ENCODE measurements at regions not wholly inside any gene's neighbourhood (a gene's known extent, or its start where the extent isn't known, plus 50 kb on each side); places are given as distances from the start of the nearest gene placed in this dataset.
A peak's percentile ranks its signal among the peaks of the same experiment; 100 is the strongest.
"Not testable (repeated sequence)": the region's sequence is repeated elsewhere in the genome, so short reads cannot be mapped to it uniquely, and the experiment has no call there.

DNA sequence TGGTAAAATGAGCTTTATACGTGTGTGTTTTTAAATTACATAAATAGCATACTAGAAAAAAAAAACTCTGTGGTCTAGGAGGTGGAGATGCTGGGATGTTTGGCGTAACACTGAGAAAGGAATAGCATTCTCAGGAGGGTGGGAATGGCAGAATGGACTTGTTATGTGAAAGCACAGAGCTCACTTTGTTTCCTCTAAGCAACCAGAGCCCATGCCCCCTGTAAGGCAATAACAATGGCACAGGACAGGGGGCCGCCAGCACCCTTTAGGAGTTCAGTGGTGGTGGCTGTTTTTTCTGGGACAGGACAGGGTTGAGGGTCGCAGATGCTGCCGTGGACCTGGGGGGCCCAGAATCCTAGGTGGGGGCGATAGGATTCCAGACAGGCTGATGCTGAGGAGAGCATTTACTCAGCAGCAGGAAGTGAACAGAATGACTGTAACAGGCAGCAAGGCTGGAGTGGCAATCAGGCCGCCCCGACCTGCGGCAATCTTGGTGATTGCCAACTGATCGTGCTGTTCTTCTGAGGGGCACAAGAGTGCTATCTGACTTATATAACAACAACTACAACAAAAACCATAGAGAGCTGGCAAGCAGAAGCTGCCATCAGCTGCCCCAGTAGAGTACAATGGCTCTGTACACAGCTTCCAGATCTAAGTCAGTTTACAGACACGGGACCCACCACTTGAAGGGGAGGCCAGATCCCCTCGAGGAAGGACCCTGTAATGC lies 160.4 kb downstream of the UACA start:
- Mint-ChIP-seq H3K27ac (no peak overlapping the region), H3K9me3 (no peaks in the 10 kb centered on the region), H3K36me3 (peaks cover 0 to 6% of the 10 kb centered on the region in 2 donors)
- no peak for ATAC-seq
- DNase-seq (ENCODE audit: low spot score in 2 of 2) = no peak

GRCh38 chr15:70602281-70602680 lies 161.1 kb downstream of the UACA start:
- Mint-ChIP-seq H3K36me3 (peaks cover 0 to 6% of the 10 kb centered on the region in 2 donors), H3K27ac (peak overlapping the region in 1 of 2 donors; percentile 67), H3K9me3 (no peaks in the 10 kb centered on the region)
- ATAC-seq (no peak), DNase-seq (ENCODE audit: low spot score in 2 of 2) (no peak)

- H3K27ac Mint-ChIP-seq = no peak overlapping the region
- peaks cover 20 to 27% of the 10 kb centered on the region in 2 donors for H3K9me3 Mint-ChIP-seq
- peaks cover 22 to 27% of the 10 kb centered on the region in 2 donors for H3K36me3 Mint-ChIP-seq
- ATAC-seq (no peak), DNase-seq (ENCODE audit: low spot score in 2 of 2) (no peak)
Measured at GRCh38 chr15:70597945-70598344, 165.4 kb downstream of the UACA start.

DNA sequence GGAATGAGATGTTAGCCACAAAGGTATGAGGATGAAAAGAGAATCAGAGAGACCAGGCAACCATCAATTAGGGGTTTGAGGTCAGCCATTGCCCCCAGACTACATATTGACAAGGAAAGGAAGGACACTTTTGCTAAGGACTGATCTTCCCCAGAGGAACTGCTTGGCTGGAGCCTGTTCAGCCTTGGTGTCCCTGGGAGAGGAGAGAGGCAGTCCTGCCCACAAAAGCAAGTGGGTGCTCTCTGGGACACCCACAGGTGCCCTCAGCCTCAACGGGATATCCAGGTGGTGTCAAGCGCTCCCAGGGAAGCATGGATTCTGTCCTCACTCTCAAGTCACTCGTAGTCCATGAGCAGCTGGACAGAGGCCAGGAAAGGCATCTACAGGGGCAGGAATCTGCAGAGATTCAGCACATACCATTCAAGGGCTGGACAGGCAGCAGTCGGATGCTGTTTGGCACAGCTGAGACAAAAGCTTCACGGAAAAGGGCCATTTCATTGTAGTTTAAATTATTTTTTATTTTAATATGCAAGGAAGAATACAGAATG lies 166.2 kb downstream of the UACA start:
- no peak overlapping the region for H3K27ac Mint-ChIP-seq
- ATAC-seq (no peak), DNase-seq (ENCODE audit: low spot score in 2 of 2) (no peak)
- peaks cover 20 to 31% of the 10 kb centered on the region in 2 donors for H3K9me3 Mint-ChIP-seq
- peaks cover 22 to 27% of the 10 kb centered on the region in 2 donors for H3K36me3 Mint-ChIP-seq

- Mint-ChIP-seq H3K36me3 (peaks cover 22 to 32% of the 10 kb centered on the region in 2 donors), H3K27ac (no peak overlapping the region), H3K9me3 (peaks cover 22 to 31% of the 10 kb centered on the region in 2 donors)
- no peak for DNase-seq (ENCODE audit: low spot score in 2 of 2)
- peak; percentile 68 to 75 for ATAC-seq
Measured at GRCh38 chr15:70596354-70597055, 166.9 kb downstream of the UACA start.

- Mint-ChIP-seq H3K27ac (no peak overlapping the region), H3K36me3 (peaks cover 22 to 30% of the 10 kb centered on the region in 2 donors), H3K9me3 (peaks cover 25 to 31% of the 10 kb centered on the region in 2 donors)
- ATAC-seq (no peak), DNase-seq (ENCODE audit: low spot score in 2 of 2) (no peak)
Measured at GRCh38 chr15:70593795-70594194, 169.6 kb downstream of the UACA start.

- no peak overlapping the region for H3K27ac Mint-ChIP-seq
Measured at GRCh38 chr15:70589728-70590127, 173.6 kb downstream of the UACA start.

DNA sequence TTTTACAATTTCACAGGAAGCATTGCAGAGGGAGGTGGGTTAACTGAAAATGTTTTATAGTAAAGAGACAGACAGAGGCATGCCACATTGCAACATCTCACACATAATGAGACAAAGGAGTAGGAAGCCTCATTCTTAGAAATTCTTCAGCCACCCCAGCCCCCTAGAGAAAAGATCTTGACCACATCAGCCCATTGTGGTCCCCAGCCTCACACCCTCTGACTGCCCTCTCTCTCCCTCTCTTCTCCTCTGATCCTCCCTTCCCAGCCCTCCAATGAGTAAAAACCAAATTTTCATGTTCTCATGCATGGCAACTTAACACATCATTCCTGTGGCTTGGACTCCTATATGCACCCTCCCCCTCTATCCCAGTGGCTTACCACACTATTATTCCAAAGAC lies 174.1 kb downstream of the UACA start:
- DNase-seq (ENCODE audit: low spot score in 2 of 2) (no peak), ATAC-seq (no peak)
- Mint-ChIP-seq H3K27ac (no peak overlapping the region), H3K9me3 (peaks cover 13 to 14% of the 10 kb centered on the region in 2 donors), H3K36me3 (peaks cover 6 to 14% of the 10 kb centered on the region in 2 donors)

More at GRCh38 chr15:70589728-70590127, 173.6 kb downstream of the UACA start:
- peaks cover 17 to 19% of the 10 kb centered on the region in 2 donors for H3K9me3 Mint-ChIP-seq
- peaks cover 11 to 18% of the 10 kb centered on the region in 2 donors for H3K36me3 Mint-ChIP-seq
- DNase-seq (ENCODE audit: low spot score in 2 of 2) (no peak), ATAC-seq (no peak)

- Mint-ChIP-seq H3K9me3 (peaks cover 9% of the 10 kb centered on the region in 2 donors), H3K27ac (no peak overlapping the region), H3K36me3 (peaks cover 0 to 9% of the 10 kb centered on the region in 2 donors)
- ATAC-seq (no peak), DNase-seq (ENCODE audit: low spot score in 2 of 2) (no peak)
Measured at GRCh38 chr15:70588613-70589012, 174.7 kb downstream of the UACA start.

DNA sequence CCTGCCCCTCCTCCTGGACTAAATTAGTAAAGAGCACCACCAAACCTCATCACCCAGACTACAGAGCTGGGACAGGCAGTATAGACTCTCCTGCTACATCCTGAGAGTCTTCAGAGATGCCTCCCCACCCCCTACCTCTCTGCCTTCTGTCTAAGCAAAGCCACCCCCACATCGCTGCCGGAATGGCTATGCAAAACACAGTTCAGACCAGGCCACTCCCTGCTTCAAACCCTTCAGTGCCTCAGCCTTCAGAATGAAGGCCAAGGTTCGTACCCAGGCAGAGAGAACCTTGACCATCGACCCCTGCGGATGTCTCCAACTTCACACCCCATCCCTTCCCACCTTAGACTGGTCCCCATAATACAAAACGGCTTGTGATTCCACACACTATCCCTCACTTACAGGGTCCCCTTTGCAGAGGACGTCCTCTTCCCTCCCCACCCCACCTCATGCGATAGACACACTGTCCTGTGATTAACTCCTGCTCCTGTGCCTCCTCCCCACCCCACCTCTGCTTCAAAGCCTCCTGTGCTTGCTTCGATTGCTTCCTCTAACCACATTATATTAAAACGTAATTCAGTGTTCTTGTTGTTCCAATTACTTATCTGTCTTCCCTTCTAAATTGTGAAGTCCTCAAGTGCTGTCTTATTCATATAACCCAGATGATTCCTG lies 175.3 kb downstream of the UACA start:
- ATAC-seq = no peak
- Mint-ChIP-seq H3K9me3 (peaks cover 5 to 6% of the 10 kb centered on the region in 2 donors), H3K36me3 (peaks cover 0 to 9% of the 10 kb centered on the region in 2 donors), H3K27ac (no peak overlapping the region)
- no peak for DNase-seq (ENCODE audit: low spot score in 2 of 2)

DNA sequence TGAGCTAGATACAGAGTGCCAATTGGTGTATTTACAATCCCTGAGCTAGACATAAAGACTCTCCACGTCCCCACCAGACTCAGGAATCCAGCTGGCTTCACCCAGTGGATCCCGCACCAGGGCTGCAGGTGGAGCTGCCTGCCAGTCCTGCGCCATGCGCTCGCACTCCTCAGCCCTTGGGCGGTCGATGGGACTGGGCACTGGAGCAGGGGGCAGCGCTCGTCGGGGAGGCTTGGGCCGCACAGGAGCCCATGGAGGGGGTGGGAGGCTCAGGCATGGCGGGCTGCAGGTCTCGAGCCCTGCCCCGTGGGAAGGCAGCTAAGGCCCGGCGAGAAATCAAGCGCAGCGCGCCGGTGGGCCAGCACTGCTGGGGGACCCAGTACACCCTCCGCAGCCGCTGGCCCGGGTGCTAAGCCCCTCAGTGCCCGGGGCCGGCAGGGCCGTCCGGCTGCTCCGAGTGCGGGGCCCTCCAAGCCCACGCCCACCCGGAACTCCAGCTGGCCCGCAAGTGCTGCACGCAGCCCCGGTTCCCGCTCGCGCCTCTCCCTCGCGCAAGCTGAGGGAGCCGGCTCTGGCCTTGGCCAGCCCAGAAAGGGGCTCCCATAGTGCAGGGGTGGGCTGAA lies 176.2 kb downstream of the UACA start:
- H3K36me3 Mint-ChIP-seq, H3K9me3 Mint-ChIP-seq, H3K27ac Mint-ChIP-seq, ATAC-seq: not testable (repeated sequence)
- peak in 1 of 2 donors; percentile 30 for DNase-seq (ENCODE audit: low spot score in 2 of 2)

DNA sequence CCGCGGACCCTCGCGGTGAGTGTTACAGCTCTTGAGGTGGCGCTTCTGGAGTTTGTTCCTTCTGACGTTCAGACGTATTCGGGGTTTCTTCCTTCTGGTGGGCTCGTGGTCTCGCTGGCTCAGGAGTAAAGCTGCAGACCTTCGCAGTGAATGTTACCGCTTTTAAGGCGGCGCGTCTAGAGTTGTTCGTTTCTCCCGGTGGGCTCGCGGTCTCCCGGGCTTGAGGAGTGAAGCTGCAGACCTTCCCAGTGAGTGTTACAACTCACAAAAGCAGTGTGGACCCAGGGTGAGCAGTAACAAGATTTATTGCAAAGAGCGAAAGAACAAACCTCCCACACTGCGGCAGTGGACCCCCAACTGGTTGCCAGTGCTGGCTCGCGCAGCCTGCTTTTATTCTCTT lies 177.1 kb downstream of the UACA start:
- Mint-ChIP-seq H3K9me3 (peaks cover 0 to under 1% of the 10 kb centered on the region in 2 donors), H3K27ac (no peak overlapping the region), H3K36me3 (peaks cover 0 to under 1% of the 10 kb centered on the region in 2 donors)
- ATAC-seq (no peak), DNase-seq (ENCODE audit: low spot score in 2 of 2) (peak in 1 of 2 donors; percentile 23)

DNA sequence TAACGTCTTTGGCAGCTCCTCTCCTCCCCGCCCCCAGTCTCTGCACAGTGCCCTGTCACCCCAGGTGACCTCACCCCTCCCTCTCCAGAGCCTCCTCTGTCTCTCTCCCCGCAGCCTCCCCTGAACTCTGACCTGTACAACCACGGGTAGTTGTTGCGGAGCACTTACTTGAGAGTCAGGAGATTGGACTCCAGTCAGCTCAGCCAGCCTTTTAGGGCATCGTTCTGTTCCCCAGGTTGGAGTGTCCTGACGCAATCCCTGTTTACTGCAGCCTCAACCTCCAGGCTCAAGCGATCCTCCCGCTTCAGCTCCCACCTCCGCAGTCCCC lies 177.7 kb downstream of the UACA start:
- ATAC-seq (peak; percentile 57 to 80), DNase-seq (ENCODE audit: low spot score in 2 of 2) (peak in 1 of 2 donors; percentile 49)
- peak overlapping the region in 1 of 2 donors; percentile 45 for H3K27ac Mint-ChIP-seq
- no peaks in the 10 kb centered on the region for H3K36me3 Mint-ChIP-seq
- no peaks in the 10 kb centered on the region for H3K9me3 Mint-ChIP-seq

GRCh38 chr15:70584838-70585706 lies 178.3 kb downstream of the UACA start:
- H3K27ac Mint-ChIP-seq = no peak overlapping the region
- no peaks in the 10 kb centered on the region for H3K36me3 Mint-ChIP-seq
- peak; percentile 67 to 92 for ATAC-seq
- H3K9me3 Mint-ChIP-seq = no peaks in the 10 kb centered on the region
- peak; percentile 50 to 61 for DNase-seq (ENCODE audit: low spot score in 2 of 2)

- Mint-ChIP-seq H3K36me3 (no peaks in the 10 kb centered on the region), H3K9me3 (no peaks in the 10 kb centered on the region), H3K27ac (no peak overlapping the region)
- ATAC-seq (no peak), DNase-seq (ENCODE audit: low spot score in 2 of 2) (no peak)
Measured at GRCh38 chr15:70584441-70584837, 178.9 kb downstream of the UACA start.

DNA sequence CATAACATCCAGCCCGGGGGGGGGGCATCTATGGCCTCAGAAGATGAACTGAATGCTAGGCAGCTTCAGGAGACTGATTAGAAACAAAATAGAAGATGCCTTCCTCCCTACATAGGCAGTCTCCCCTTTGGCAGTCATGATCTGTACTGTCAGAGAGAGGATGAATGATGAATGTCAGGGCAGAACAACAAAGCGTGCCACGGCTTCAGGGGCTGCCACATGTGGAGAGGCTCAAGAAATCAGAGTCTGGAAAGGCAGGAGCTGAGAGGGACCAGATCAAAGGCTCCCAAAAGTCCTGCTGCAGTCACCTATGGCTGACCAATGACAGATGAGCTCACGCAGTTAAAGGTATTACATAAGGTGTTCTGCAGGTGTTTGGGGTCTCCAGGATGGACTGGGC lies 180.4 kb downstream of the UACA start:
- H3K36me3 Mint-ChIP-seq = no peaks in the 10 kb centered on the region
- H3K9me3 Mint-ChIP-seq = no peaks in the 10 kb centered on the region
- no peak for ATAC-seq
- peak in 1 of 2 donors; percentile 50 for DNase-seq (ENCODE audit: low spot score in 2 of 2)
- H3K27ac Mint-ChIP-seq = no peak overlapping the region
